ENCODE measurements at regions not wholly inside any gene's neighbourhood (a gene's known extent, or its start where the extent isn't known, plus 50 kb on each side); places are given as distances from the start of the nearest gene placed in this dataset.

DNA sequence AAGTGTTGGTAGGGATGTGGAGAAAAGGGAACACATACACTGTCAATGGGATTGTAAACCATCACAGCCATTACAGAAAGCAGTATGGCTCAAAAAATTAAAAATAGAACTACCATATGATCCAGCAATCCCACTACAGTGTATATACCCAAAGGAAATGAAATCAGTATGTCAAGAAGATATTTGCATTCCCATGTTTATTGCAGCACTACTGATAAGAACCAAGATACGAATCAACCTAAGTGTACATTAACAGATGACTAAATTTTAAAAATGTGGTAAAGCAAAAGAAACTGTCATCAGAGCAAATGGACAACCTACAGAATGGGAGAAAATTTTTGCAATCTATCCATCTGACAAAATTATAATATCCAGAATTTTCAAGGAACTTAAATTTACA, 290.4 kb downstream of the IPMK start:
- H3K4me3 ChIP-seq (ENCODE audit: low read depth in 1 of 2, low read length in 2 of 2), result no peak overlapping the region
- WGBS, 2 donors, result 75 to 89% methylated on average over 1 of the region's 1 CpG
- H3K27ac ChIP-seq (ENCODE audit: low read depth in 2 of 2, low read length in 1 of 2), result no peak overlapping the region
- H3K4me1 ChIP-seq (ENCODE audit: control insufficient read depth in 2 of 2, insufficient read depth in 2 of 2, low read length in 1 of 2), result no peaks in the 10 kb centered on the region
- no peaks in the 10 kb centered on the region for H3K27me3 ChIP-seq (ENCODE audit: control insufficient read depth in 1 of 2, insufficient read depth in 2 of 2, low read length in 2 of 2)
- no peaks in the 10 kb centered on the region for H3K36me3 ChIP-seq (ENCODE audit: control insufficient read depth in 2 of 2, insufficient read depth in 2 of 2, low read length in 1 of 2)
- peaks cover 0 to 2% of the 10 kb centered on the region in 2 donors for H3K9me3 ChIP-seq (ENCODE audit: control insufficient read depth in 2 of 2, insufficient read depth in 1 of 2, low read depth in 1 of 2, low read length in 1 of 2)

DNA sequence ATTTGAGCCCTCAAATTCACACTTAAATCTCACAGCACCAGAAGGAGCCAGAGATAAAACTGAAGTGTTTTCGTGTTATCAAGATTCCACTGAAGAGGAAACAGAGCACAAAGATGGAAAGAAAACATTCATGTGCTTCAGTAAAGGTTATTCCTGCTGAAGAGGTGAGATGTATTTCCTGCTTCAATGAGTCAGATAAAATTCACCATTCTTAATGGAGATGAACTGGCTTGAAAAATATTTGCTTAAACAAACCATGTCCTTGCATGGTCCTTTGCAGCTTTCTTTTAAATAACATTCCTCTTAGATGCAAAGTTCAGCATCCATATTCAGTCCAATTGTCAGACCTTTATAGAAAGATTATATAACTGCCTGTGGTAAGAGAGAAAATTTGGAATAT, 294.2 kb downstream of the IPMK start:
- H3K4me3 ChIP-seq (ENCODE audit: low read depth in 1 of 2, low read length in 2 of 2), result no peak overlapping the region
- H3K36me3 ChIP-seq (ENCODE audit: control insufficient read depth in 2 of 2, insufficient read depth in 2 of 2, low read length in 1 of 2), result no peaks in the 10 kb centered on the region
- 44 to 66% methylated on average over 1 of the region's 1 CpG for WGBS, 2 donors
- H3K27me3 ChIP-seq (ENCODE audit: control insufficient read depth in 1 of 2, insufficient read depth in 2 of 2, low read length in 2 of 2), result no peaks in the 10 kb centered on the region
- H3K27ac ChIP-seq (ENCODE audit: low read depth in 2 of 2, low read length in 1 of 2), result no peak overlapping the region
- no peaks in the 10 kb centered on the region for H3K9me3 ChIP-seq (ENCODE audit: control insufficient read depth in 2 of 2, insufficient read depth in 1 of 2, low read depth in 1 of 2, low read length in 1 of 2)
- H3K4me1 ChIP-seq (ENCODE audit: control insufficient read depth in 2 of 2, insufficient read depth in 2 of 2, low read length in 1 of 2), result no peaks in the 10 kb centered on the region

DNA sequence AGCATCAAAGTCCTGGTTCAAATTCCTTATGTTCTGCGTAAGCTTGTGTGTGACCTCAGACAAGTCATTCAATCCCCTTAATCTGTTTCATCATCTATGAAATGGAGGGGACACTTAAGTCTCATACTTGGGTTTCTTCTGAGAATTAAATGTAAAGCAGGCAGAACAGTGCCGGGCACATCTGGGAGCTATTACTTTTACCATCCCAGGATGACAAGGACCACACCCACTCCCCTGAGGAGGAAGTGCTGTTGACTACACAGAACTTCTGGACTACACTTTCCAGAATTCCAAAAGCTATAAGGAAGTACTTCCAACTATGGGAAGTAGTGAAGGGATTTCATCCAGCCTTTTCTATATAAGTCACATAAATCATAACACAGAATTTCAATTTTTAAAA, 294.9 kb downstream of the IPMK start:
- no peak overlapping the region for H3K27ac ChIP-seq (ENCODE audit: low read depth in 2 of 2, low read length in 1 of 2)
- H3K27me3 ChIP-seq (ENCODE audit: control insufficient read depth in 1 of 2, insufficient read depth in 2 of 2, low read length in 2 of 2), result no peaks in the 10 kb centered on the region
- H3K4me3 ChIP-seq (ENCODE audit: low read depth in 1 of 2, low read length in 2 of 2), result no peak overlapping the region
- no peaks in the 10 kb centered on the region for H3K36me3 ChIP-seq (ENCODE audit: control insufficient read depth in 2 of 2, insufficient read depth in 2 of 2, low read length in 1 of 2)
- H3K4me1 ChIP-seq (ENCODE audit: control insufficient read depth in 2 of 2, insufficient read depth in 2 of 2, low read length in 1 of 2), result no peaks in the 10 kb centered on the region
- no peaks in the 10 kb centered on the region for H3K9me3 ChIP-seq (ENCODE audit: control insufficient read depth in 2 of 2, insufficient read depth in 1 of 2, low read depth in 1 of 2, low read length in 1 of 2)
- WGBS, 2 donors, result 93 to 98% methylated on average over 2 of the region's 2 CpGs

DNA sequence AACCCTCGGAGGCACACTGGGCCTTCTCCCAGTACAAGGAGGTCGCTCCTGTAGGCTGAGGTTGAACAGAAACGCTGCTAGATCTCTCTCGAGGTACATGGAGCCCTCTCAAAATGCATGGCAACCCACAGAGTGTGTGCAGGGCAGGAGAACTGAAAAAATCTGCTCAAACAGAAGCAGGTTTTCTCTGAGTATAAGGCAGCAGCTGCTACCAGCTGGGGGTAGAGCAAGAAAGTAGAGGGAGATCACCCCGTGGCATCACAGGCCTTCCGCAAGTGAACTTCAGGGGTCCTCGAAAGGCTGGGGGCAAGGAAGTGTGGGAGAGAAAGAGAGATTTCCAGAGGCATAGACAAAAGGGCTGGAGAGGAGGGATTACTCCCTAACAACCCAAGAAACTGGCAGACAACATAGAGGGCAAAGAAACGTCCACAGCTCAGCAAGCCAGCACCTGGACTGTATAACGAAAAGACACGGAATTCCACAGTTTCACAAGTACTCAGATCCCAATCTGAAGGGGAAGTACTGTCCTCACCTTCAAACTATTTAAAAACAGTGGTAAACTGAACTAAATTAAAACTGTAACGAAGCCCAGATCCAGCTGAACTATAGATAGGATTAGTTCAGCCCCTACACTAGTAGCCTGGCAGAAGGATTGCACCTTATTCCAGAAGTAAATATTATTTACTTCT, 299.2 kb downstream of the IPMK start:
- 76 to 84% methylated on average over 11 of the region's 11 CpGs for WGBS, 2 donors
- Histone ChIP-seq H3K4me1 (ENCODE audit: control insufficient read depth in 2 of 2, insufficient read depth in 2 of 2, low read length in 1 of 2) (no peaks in the 10 kb centered on the region), H3K27me3 (ENCODE audit: control insufficient read depth in 1 of 2, insufficient read depth in 2 of 2, low read length in 2 of 2) (no peaks in the 10 kb centered on the region), H3K36me3 (ENCODE audit: control insufficient read depth in 2 of 2, insufficient read depth in 2 of 2, low read length in 1 of 2) (no peaks in the 10 kb centered on the region), H3K27ac (ENCODE audit: low read depth in 2 of 2, low read length in 1 of 2) (no peak overlapping the region), H3K9me3 (ENCODE audit: control insufficient read depth in 2 of 2, insufficient read depth in 1 of 2, low read depth in 1 of 2, low read length in 1 of 2) (no peaks in the 10 kb centered on the region), H3K4me3 (ENCODE audit: low read depth in 1 of 2, low read length in 2 of 2) (no peak overlapping the region)

DNA sequence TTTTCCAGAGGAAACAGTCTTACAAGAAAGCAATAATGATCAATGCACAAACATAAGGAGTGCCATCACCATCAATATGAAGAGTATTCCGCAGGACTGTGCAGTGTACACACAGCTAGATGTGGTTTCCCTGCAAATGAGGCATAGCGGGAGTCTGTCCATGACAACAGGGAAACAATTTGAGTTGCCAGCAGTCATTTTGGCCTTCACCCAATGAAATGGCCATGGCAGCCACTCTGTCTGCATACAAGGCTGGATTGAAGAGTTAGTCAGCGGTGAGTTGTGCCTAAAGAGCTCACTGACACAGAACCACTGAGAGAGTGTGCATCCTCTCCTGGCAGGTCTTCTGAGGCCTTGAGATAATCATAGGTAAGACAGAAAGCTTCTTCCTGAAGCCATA, 303.3 kb downstream of the IPMK start:
- no peaks in the 10 kb centered on the region for H3K27me3 ChIP-seq (ENCODE audit: control insufficient read depth in 1 of 2, insufficient read depth in 2 of 2, low read length in 2 of 2)
- WGBS, 2 donors, result 82 to 87% methylated on average over 3 of the region's 3 CpGs
- no peak overlapping the region for H3K4me3 ChIP-seq (ENCODE audit: low read depth in 1 of 2, low read length in 2 of 2)
- no peaks in the 10 kb centered on the region for H3K9me3 ChIP-seq (ENCODE audit: control insufficient read depth in 2 of 2, insufficient read depth in 1 of 2, low read depth in 1 of 2, low read length in 1 of 2)
- no peaks in the 10 kb centered on the region for H3K36me3 ChIP-seq (ENCODE audit: control insufficient read depth in 2 of 2, insufficient read depth in 2 of 2, low read length in 1 of 2)
- H3K4me1 ChIP-seq (ENCODE audit: control insufficient read depth in 2 of 2, insufficient read depth in 2 of 2, low read length in 1 of 2), result no peaks in the 10 kb centered on the region
- H3K27ac ChIP-seq (ENCODE audit: low read depth in 2 of 2, low read length in 1 of 2), result no peak overlapping the region

DNA sequence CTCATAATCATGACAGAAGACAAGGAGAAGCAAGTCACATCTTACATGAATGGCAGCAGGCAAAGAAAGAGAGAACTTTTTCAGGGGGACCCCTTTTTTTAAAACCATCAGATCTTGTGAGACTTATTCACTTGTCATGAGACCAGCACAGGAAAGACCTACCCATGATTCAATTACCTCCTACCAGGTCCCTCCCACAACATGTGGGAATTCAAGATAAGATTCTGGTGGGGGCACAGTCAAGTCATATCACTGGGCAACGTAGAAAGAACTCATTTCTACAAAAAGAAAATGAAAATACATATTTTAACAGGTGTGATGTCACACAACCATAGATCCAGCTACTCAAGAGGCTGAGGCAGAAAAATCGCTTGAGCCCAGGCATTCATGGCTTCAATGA, 304.1 kb downstream of the IPMK start:
- 47 to 49% methylated on average over 2 of the region's 2 CpGs for WGBS, 2 donors
- Histone ChIP-seq H3K4me1 (ENCODE audit: control insufficient read depth in 2 of 2, insufficient read depth in 2 of 2, low read length in 1 of 2) (no peaks in the 10 kb centered on the region), H3K9me3 (ENCODE audit: control insufficient read depth in 2 of 2, insufficient read depth in 1 of 2, low read depth in 1 of 2, low read length in 1 of 2) (no peaks in the 10 kb centered on the region), H3K27ac (ENCODE audit: low read depth in 2 of 2, low read length in 1 of 2) (no peak overlapping the region), H3K36me3 (ENCODE audit: control insufficient read depth in 2 of 2, insufficient read depth in 2 of 2, low read length in 1 of 2) (no peaks in the 10 kb centered on the region), H3K27me3 (ENCODE audit: control insufficient read depth in 1 of 2, insufficient read depth in 2 of 2, low read length in 2 of 2) (no peaks in the 10 kb centered on the region), H3K4me3 (ENCODE audit: low read depth in 1 of 2, low read length in 2 of 2) (no peak overlapping the region)

DNA sequence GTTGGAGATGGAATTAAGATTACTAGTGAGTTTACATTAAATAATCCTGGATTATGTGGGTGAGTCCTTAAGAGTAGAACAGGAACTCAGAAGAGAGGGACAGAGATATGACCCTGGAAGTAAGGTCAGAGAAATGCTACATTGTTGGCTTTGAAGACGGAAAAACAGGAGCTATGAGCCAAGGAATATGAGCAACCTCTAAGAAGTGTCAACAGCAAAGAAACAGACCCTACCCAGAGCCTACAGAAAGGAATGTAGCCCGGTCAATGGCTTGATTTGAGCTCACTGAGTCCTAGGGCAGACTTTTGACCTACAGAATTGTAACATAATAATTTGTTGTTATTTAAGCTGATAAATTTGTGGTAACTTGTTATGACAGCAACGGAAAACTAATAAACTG, 304.9 kb downstream of the IPMK start:
- WGBS, 2 donors, result 72 to 74% methylated on average over 3 of the region's 3 CpGs
- Histone ChIP-seq H3K27ac (ENCODE audit: low read depth in 2 of 2, low read length in 1 of 2) (no peak overlapping the region), H3K36me3 (ENCODE audit: control insufficient read depth in 2 of 2, insufficient read depth in 2 of 2, low read length in 1 of 2) (no peaks in the 10 kb centered on the region), H3K4me3 (ENCODE audit: low read depth in 1 of 2, low read length in 2 of 2) (no peak overlapping the region), H3K4me1 (ENCODE audit: control insufficient read depth in 2 of 2, insufficient read depth in 2 of 2, low read length in 1 of 2) (no peaks in the 10 kb centered on the region), H3K27me3 (ENCODE audit: control insufficient read depth in 1 of 2, insufficient read depth in 2 of 2, low read length in 2 of 2) (no peaks in the 10 kb centered on the region), H3K9me3 (ENCODE audit: control insufficient read depth in 2 of 2, insufficient read depth in 1 of 2, low read depth in 1 of 2, low read length in 1 of 2) (no peaks in the 10 kb centered on the region)

DNA sequence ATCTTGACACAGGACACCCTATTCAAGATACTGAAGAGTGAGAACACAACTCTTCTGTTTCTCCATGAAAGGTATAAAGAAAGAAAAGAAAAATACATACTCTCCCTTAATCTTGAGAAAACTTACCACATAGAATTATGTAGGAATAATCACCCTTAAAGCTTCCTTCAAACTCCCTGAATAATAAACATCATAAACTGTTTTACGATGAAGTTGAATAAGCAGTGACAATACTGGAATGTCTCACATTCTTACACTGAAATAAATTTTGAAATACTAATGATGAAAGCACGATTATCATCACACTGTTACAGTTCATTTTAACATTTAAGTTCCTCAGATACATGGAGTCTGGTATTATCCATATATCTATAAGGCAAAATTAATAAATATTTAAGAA, 306.2 kb downstream of the IPMK start:
- Histone ChIP-seq H3K36me3 (ENCODE audit: control insufficient read depth in 2 of 2, insufficient read depth in 2 of 2, low read length in 1 of 2) (no peaks in the 10 kb centered on the region), H3K4me1 (ENCODE audit: control insufficient read depth in 2 of 2, insufficient read depth in 2 of 2, low read length in 1 of 2) (no peaks in the 10 kb centered on the region), H3K27me3 (ENCODE audit: control insufficient read depth in 1 of 2, insufficient read depth in 2 of 2, low read length in 2 of 2) (no peaks in the 10 kb centered on the region), H3K4me3 (ENCODE audit: low read depth in 1 of 2, low read length in 2 of 2) (no peak overlapping the region), H3K9me3 (ENCODE audit: control insufficient read depth in 2 of 2, insufficient read depth in 1 of 2, low read depth in 1 of 2, low read length in 1 of 2) (no peaks in the 10 kb centered on the region), H3K27ac (ENCODE audit: low read depth in 2 of 2, low read length in 1 of 2) (no peak overlapping the region)
- 59 to 73% methylated on average over 2 of the region's 2 CpGs for WGBS, 2 donors

DNA sequence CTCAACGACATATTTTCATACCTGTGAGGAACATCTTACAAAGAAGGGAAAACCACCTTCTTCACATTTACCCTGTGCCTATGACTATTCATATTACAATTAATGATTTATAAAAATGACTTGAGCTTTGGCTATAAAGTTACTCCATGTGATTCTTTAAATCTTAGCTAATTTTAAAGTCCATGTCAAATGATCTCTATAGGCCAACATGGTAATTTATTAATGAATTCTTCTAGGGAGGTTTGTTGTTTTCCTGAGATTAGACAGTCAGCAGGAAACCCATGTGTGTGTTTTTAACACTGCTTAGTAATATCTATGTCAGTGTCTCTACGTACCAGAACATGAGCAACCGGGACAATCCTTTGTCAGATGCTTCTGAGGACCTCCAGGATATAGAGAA, 307.3 kb downstream of the IPMK start:
- WGBS, 2 donors, result 52 to 57% methylated on average over 3 of the region's 3 CpGs
- no peaks in the 10 kb centered on the region for H3K36me3 ChIP-seq (ENCODE audit: control insufficient read depth in 2 of 2, insufficient read depth in 2 of 2, low read length in 1 of 2)
- H3K27me3 ChIP-seq (ENCODE audit: control insufficient read depth in 1 of 2, insufficient read depth in 2 of 2, low read length in 2 of 2), result no peaks in the 10 kb centered on the region
- H3K4me1 ChIP-seq (ENCODE audit: control insufficient read depth in 2 of 2, insufficient read depth in 2 of 2, low read length in 1 of 2), result no peaks in the 10 kb centered on the region
- H3K27ac ChIP-seq (ENCODE audit: low read depth in 2 of 2, low read length in 1 of 2), result no peak overlapping the region
- no peaks in the 10 kb centered on the region for H3K9me3 ChIP-seq (ENCODE audit: control insufficient read depth in 2 of 2, insufficient read depth in 1 of 2, low read depth in 1 of 2, low read length in 1 of 2)
- no peak overlapping the region for H3K4me3 ChIP-seq (ENCODE audit: low read depth in 1 of 2, low read length in 2 of 2)

DNA sequence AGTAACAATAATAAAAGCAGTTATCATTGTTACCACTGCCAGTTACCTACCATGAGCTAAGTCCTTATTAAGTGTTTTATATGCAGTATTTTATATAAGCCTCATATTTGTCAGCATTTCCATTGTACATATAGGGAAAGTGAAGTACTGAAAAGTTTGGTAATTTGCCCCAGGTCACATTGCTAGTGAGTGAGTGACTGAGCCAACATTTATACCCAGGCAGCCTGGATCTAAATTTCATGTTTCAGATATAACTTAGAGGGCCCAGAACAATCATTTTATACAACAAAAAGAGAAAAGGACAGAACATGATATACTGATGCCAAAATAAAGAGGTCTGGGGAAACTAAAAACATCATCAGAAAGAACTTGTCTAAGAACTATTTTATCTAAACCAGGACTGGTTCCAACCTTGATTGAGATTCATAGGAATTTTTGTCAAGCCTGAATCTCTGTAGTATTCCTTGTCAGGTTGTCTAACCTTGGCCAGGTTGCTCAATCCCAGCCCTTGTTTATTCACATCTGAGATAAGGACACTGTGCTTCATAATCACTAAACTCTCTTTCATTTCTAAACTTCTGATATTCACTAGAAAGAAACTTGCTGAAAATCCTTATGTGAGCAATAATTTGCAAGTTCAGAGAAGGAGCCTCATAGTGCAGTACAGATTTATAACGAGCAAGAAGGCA, 308.2 kb downstream of the IPMK start:
- no peak overlapping the region for H3K27ac ChIP-seq (ENCODE audit: low read depth in 2 of 2, low read length in 1 of 2)
- no peaks in the 10 kb centered on the region for H3K36me3 ChIP-seq (ENCODE audit: control insufficient read depth in 2 of 2, insufficient read depth in 2 of 2, low read length in 1 of 2)
- WGBS, 2 donors, result 35 to 37% methylated on average over 1 of the region's 1 CpG
- H3K4me3 ChIP-seq (ENCODE audit: low read depth in 1 of 2, low read length in 2 of 2), result no peak overlapping the region
- H3K27me3 ChIP-seq (ENCODE audit: control insufficient read depth in 1 of 2, insufficient read depth in 2 of 2, low read length in 2 of 2), result no peaks in the 10 kb centered on the region
- no peaks in the 10 kb centered on the region for H3K4me1 ChIP-seq (ENCODE audit: control insufficient read depth in 2 of 2, insufficient read depth in 2 of 2, low read length in 1 of 2)
- no peaks in the 10 kb centered on the region for H3K9me3 ChIP-seq (ENCODE audit: control insufficient read depth in 2 of 2, insufficient read depth in 1 of 2, low read depth in 1 of 2, low read length in 1 of 2)

Measured in esophagus (tissue), 2 donors.